H1 (cell line): ENCODE measurements at regions not wholly inside any gene's neighbourhood (a gene's known extent, or its start where the extent isn't known, plus 50 kb on each side); places are given as distances from the start of the nearest gene placed in this dataset.

Source experiments
- CTCF ChIA-PET: fragments of 300-600 bp; sonication (Branson Sonifier 250); formaldehyde crosslinking; loops from one replicate; lab custom pipeline; 2021; ENCODE audit not compliant: partially characterized antibody; lab: Charles Lee
- POLR2A ChIA-PET: fragments of 300-600 bp; sonication (Branson Sonifier 250); formaldehyde crosslinking; loops from one replicate; lab custom pipeline; 2021; ENCODE audit warnings: inconsistent platforms; ENCODE audit not compliant: partially characterized antibody; lab: Charles Lee
- DNase-seq, 2 experiments: peaks; one replicate each; pipeline versions ENCODE4 v3.0.0 to v3.0.0-alpha.2; 2010 to 2022; ENCODE audit warnings: low spot score in 2 of 2, low read depth in 1 of 2, mixed read lengths in 1 of 2
- FAIRE-seq: peaks from 2 replicates; lab custom pipeline; 2011; peaks lifted over from hg19 to GRCh38; lab: Jason Lieb, UNC
- H2AFZ ChIP-seq: 2 replicates; pipeline ENCODE4 v1.8.1; 2012; ENCODE audit warnings: low read length, inconsistent platforms
- H2AK5ac ChIP-seq: 2 replicates; pipeline ENCODE4 v1.6.1; 2013; ENCODE audit warnings: low read depth, low read length
- H2BK120ac ChIP-seq: replicated peaks from 2 replicates; pipeline ENCODE3; 2013; ENCODE audit warnings: low read depth, low read length, inconsistent platforms
- H2BK12ac ChIP-seq: 2 replicates; pipeline ENCODE4 v1.6.1; 2013; ENCODE audit warnings: low read depth, low read length
- H2BK15ac ChIP-seq: 2 replicates; pipeline ENCODE4 v1.6.1; 2013; ENCODE audit warnings: low read length
- H2BK20ac ChIP-seq: 2 replicates; pipeline ENCODE4 v1.6.1; 2013; ENCODE audit warnings: low read length
- H2BK5ac ChIP-seq: 2 replicates; pipeline ENCODE4 v1.6.1; 2013; ENCODE audit warnings: low read depth, low read length
- H3K14ac ChIP-seq: 2 replicates; pipeline ENCODE4 v1.6.1; 2013; ENCODE audit warnings: inconsistent platforms; ENCODE audit not compliant: insufficient read length
- H3K18ac ChIP-seq: 2 replicates; pipeline ENCODE4 v1.6.1; 2013; ENCODE audit warnings: low read length; ENCODE audit errors: extremely low read depth
- H3K23ac ChIP-seq: 2 replicates; pipeline ENCODE4 v1.6.1; 2013; ENCODE audit warnings: inconsistent platforms; ENCODE audit not compliant: insufficient read length
- H3K23me2 ChIP-seq: 2 replicates; pipeline ENCODE4 v1.6.1; 2013; ENCODE audit warnings: low read depth, low read length
- H3K27ac ChIP-seq: 2 replicates; pipeline ENCODE4 v1.6.1; 2011; ENCODE audit warnings: low read depth, low read length, inconsistent platforms
- H3K27me3 ChIP-seq, 4 experiments: replicated peaks in 1 of 4; 1 replicate in 1 of 4; 2 replicates in 3 of 4; pipeline versions ENCODE4 v1.6.1 to v1.8.1; 2011 to 2013; ENCODE audit warnings: low read length in 3 of 4, mild to moderate bottlenecking in 3 of 4, inconsistent platforms in 2 of 4, mixed read lengths in 2 of 4, moderate library complexity in 1 of 4; ENCODE audit not compliant: control insufficient read depth in 3 of 4, insufficient read depth in 3 of 4; ENCODE audit errors: extremely low read depth in 1 of 4
- H3K36me3 ChIP-seq, 4 experiments: 2 replicates each; pipeline versions ENCODE4 v1.6.1 to v1.8.1; 2011 to 2013; ENCODE audit warnings: mild to moderate bottlenecking in 4 of 4, low read length in 3 of 4, moderate library complexity in 2 of 4, control low read depth in 1 of 4, inconsistent platforms in 1 of 4; ENCODE audit not compliant: insufficient read depth in 4 of 4, control insufficient read depth in 2 of 4
- H3K4ac ChIP-seq: replicated peaks from 2 replicates; pipeline ENCODE3; 2013; ENCODE audit warnings: low read length, low read depth, mixed read lengths, inconsistent platforms; ENCODE audit not compliant: insufficient read length
- H3K4me1 ChIP-seq, 4 experiments: replicated peaks in 1 of 4; 1 replicate in 1 of 4; 2 replicates in 3 of 4; pipeline versions ENCODE4 v1.6.1 to v1.8.1; 2011 to 2013; ENCODE audit warnings: low read length in 3 of 4, inconsistent platforms in 2 of 4, mixed read lengths in 1 of 4; ENCODE audit not compliant: insufficient read depth in 4 of 4, control insufficient read depth in 3 of 4
- H3K4me2 ChIP-seq, 2 experiments: 2 replicates each; pipeline versions ENCODE4 v1.6.1 to v1.8.1; 2011 to 2013; ENCODE audit warnings: low read depth in 2 of 2, low read length in 2 of 2, control low read depth in 1 of 2, inconsistent platforms in 1 of 2, mild to moderate bottlenecking in 1 of 2; ENCODE audit not compliant: insufficient read depth in 1 of 2
- H3K4me3 ChIP-seq, 4 experiments: fragments of 200-600, 300-600 bp in 1 of 4; sonication (generic), shearing (Covaris generic), sonication (Bioruptor Twin) in 1 of 4; 2 replicates each; pipeline versions ENCODE4 v1.5.1 to v1.8.1; 2011 to 2016; ENCODE audit warnings: low read length in 4 of 4, low read depth in 3 of 4, control low read depth in 2 of 4, inconsistent platforms in 2 of 4, mild to moderate bottlenecking in 2 of 4, mixed read lengths in 1 of 4, moderate library complexity in 1 of 4; ENCODE audit not compliant: insufficient read depth in 2 of 4; ENCODE audit errors: extremely low read depth in 1 of 4
- H3K56ac ChIP-seq: replicated peaks from 2 replicates; pipeline ENCODE3; 2013; ENCODE audit warnings: low read depth, mild to moderate bottlenecking, mixed read lengths, low read length, inconsistent platforms; ENCODE audit not compliant: insufficient read length
- H3K79me1 ChIP-seq: 2 replicates; pipeline ENCODE4 v1.6.1; 2013; ENCODE audit warnings: low read depth, low read length, control low read depth
- H3K79me2 ChIP-seq, 2 experiments: 2 replicates each; pipeline versions ENCODE4 v1.6.1 to v1.8.1; 2012 to 2013; ENCODE audit warnings: low read length in 2 of 2, mild to moderate bottlenecking in 2 of 2, inconsistent platforms in 1 of 2; ENCODE audit not compliant: insufficient read depth in 2 of 2, control insufficient read depth in 1 of 2
- H3K9ac ChIP-seq, 4 experiments: replicated peaks in 1 of 4; 1 replicate in 1 of 4; 2 replicates in 3 of 4; pipeline versions ENCODE4 v1.6.1 to v1.8.1; 2011 to 2013; ENCODE audit warnings: low read depth in 3 of 4, low read length in 3 of 4, control low read depth in 2 of 4, mild to moderate bottlenecking in 2 of 4, moderate library complexity in 2 of 4, inconsistent platforms in 1 of 4; ENCODE audit errors: extremely low read depth in 1 of 4
- H3K9me3 ChIP-seq, 2 experiments: 2 replicates each; pipeline versions ENCODE4 v1.6.1 to v1.8.1; 2012 to 2013; ENCODE audit warnings: mild to moderate bottlenecking in 2 of 2, moderate library complexity in 2 of 2, control low read depth in 1 of 2, inconsistent platforms in 1 of 2, low read depth in 1 of 2, low read length in 1 of 2, mixed read lengths in 1 of 2; ENCODE audit not compliant: insufficient read depth in 2 of 2
- H4K20me1 ChIP-seq, 2 experiments: replicated peaks in 1 of 2; 2 replicates each; pipeline versions ENCODE3 to v1.8.1; 2011 to 2013; ENCODE audit warnings: inconsistent platforms in 2 of 2, low read length in 2 of 2, mild to moderate bottlenecking in 1 of 2; ENCODE audit not compliant: insufficient read depth in 2 of 2, control insufficient read depth in 1 of 2
- H4K5ac ChIP-seq: 2 replicates; pipeline ENCODE4 v1.6.1; 2013; ENCODE audit warnings: low read length, low read depth, mixed read lengths, inconsistent platforms; ENCODE audit not compliant: insufficient read length
- H4K8ac ChIP-seq: 2 replicates; pipeline ENCODE4 v1.8.0; 2013; ENCODE audit warnings: mild to moderate bottlenecking, moderate library complexity, low read length, inconsistent platforms; ENCODE audit not compliant: insufficient read depth; ENCODE audit errors: extremely low read depth
- H4K91ac ChIP-seq: replicated peaks from 2 replicates; pipeline ENCODE3; 2013; ENCODE audit warnings: low read length, mixed read lengths, inconsistent platforms; ENCODE audit not compliant: insufficient read length
- SP1 ChIP-seq: IDR thresholded peaks from 2 replicates; pipeline ENCODE4 v1.6.1; 2011; ENCODE audit warnings: low read depth, low read length

DNA sequence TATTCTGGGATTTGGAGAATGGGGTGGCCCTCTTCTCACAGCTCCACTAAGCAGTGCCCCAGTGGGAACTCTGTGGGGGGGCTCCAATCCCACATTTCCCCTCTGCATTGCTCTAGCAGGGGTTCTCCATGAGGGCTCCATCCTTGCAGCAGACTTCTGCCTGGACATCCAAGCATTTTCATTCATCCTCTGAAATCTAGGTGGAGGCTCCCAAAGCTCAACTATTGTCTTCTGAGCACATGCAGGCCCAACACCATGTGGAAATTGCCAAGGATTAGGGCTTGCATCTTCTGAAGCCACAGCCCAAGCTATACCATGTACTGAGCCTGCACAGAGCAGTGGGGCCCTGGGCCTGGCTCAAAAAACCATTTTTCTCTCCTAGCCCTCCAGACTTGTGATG lies 162.4 kb upstream of the CWC22 start:
- no peak for DNase-seq
- no peak overlapping the region for H2BK120ac ChIP-seq

More for the DNA sequence above, 162.4 kb upstream of the CWC22 start:
- H2BK15ac ChIP-seq = no peak overlapping the region
- H2BK12ac ChIP-seq = no peak overlapping the region
- H3K18ac ChIP-seq = no peak overlapping the region
- H4K8ac ChIP-seq = no peak overlapping the region
- CTCF ChIA-PET = interaction anchor here (1.0 kb wide), 1 partner anchor 46 kb away, joined by 3 read pairs; no protein-coding TSS in a partner anchor
- H3K23me2 ChIP-seq = no peaks in the 10 kb centered on the region
- no peak overlapping the region for H3K4me2 ChIP-seq
- no peak overlapping the region for H2AK5ac ChIP-seq
- TF ChIP-seq SP1 = no peak
- TF ChIP-seq, all 59 proteins: peak for 0
- no peak overlapping the region for H3K56ac ChIP-seq
- no peak overlapping the region for H4K91ac ChIP-seq
- H3K79me1 ChIP-seq = no peaks in the 10 kb centered on the region
- no peak overlapping the region for H3K4me3 ChIP-seq
- peaks cover 21 to 25% of the 10 kb centered on the region in 2 experiments for H3K9me3 ChIP-seq
- no peak overlapping the region for H3K23ac ChIP-seq
- H4K20me1 ChIP-seq = no peaks in the 10 kb centered on the region
- no peak overlapping the region for H4K5ac ChIP-seq
- POLR2A ChIA-PET = no interaction called here
- no peaks in the 10 kb centered on the region for H3K27me3 ChIP-seq
- H3K14ac ChIP-seq = no peak overlapping the region
- H3K9ac ChIP-seq = no peak overlapping the region
- no peak overlapping the region for H2BK20ac ChIP-seq
- no peak overlapping the region for H3K4ac ChIP-seq
- H3K36me3 ChIP-seq = peaks cover 0 to 2% (median 0%) of the 10 kb centered on the region in 4 experiments; a peak in 2 of 8 replicates
- H3K4me1 ChIP-seq = no peaks in the 10 kb centered on the region
- H3K79me2 ChIP-seq = no peaks in the 10 kb centered on the region
- no peak overlapping the region for H2BK5ac ChIP-seq
- H2AFZ ChIP-seq = no peak overlapping the region
- H3K27ac ChIP-seq = no peak overlapping the region
- no peak for FAIRE-seq
